Prostate gland (tissue), 2 donors: ENCODE measurements at regions not wholly inside any gene's neighbourhood (a gene's known extent, or its start where the extent isn't known, plus 50 kb on each side); places are given as distances from the start of the nearest gene placed in this dataset.

ENCODE experiments used
- CTCF ChIP-seq, 4 experiments: fragments of 200-600 bp in 2 of 4; fragments of 450-650 bp in 2 of 4; sonication (generic) in 2 of 4; IDR thresholded peaks; 1 replicate in 3 of 4; 2 replicates in 1 of 4; pipeline ENCODE4 v1.5.1; 2016 to 2019; ENCODE audit warnings: antibody characterized with exemption in 4 of 4, mild to moderate bottlenecking in 2 of 4, moderate library complexity in 2 of 4
- POLR2AphosphoS5 ChIP-seq: sonication (generic); formaldehyde crosslinking; IDR thresholded peaks from one replicate; pipeline ENCODE4 v1.6.1; 2017; ENCODE audit warnings: antibody characterized with exemption

- TF ChIP-seq CTCF (IDR thresholded peaks at IDR 0.05) = no peak
- TF ChIP-seq POLR2AphosphoS5 = no peak
These were observed 113.9 kb upstream of the ZNF217 start for GRCh38 chr20:53707371-53708055.
